Activated T-helper 1 cell treated with anti-CD3 and anti-CD28 coated beads, Interleukin-12 subunit alpha, Interleukin-12 subunit beta, Interleukin-2, Interleukin-4 antibody, amounts not matched to agents 30 ng/mL and 10 ng/mL and 1 ng/mL, durations not matched to agents 14 hours and 24 hours and 36 hours (primary cell): ENCODE measurements at regions not wholly inside any gene's neighbourhood (a gene's known extent, or its start where the extent isn't known, plus 50 kb on each side); places are given as distances from the start of the nearest gene placed in this dataset.
"Not testable (repeated sequence)": the region's sequence is repeated elsewhere in the genome, so short reads cannot be mapped to it uniquely, and the experiment has no call there.

Experiments
- DNase-seq: peaks from one replicate; pipeline ENCODE4 v3.0.0; 2021; ENCODE audit warnings: low spot score
- H3K27ac Mint-ChIP-seq: one replicate; pipeline ENCODE4 v1.8.0; 2021; ENCODE audit warnings: mild to moderate bottlenecking, mixed read lengths
- H3K27me3 Mint-ChIP-seq: one replicate; pipeline ENCODE4 v1.8.0; 2022; ENCODE audit warnings: mild to moderate bottlenecking, moderate library complexity, mixed read lengths; ENCODE audit not compliant: insufficient read depth
- H3K36me3 Mint-ChIP-seq: one replicate; pipeline ENCODE4 v1.8.0; 2021; ENCODE audit warnings: low read depth, mixed read lengths
- H3K4me1 Mint-ChIP-seq: one replicate; pipeline ENCODE4 v1.8.0; 2021; ENCODE audit warnings: low read depth, mixed read lengths
- H3K4me3 Mint-ChIP-seq: one replicate; pipeline ENCODE4 v1.8.0; 2021; ENCODE audit warnings: mild to moderate bottlenecking, moderate library complexity, mixed read lengths
- H3K9me3 Mint-ChIP-seq: one replicate; pipeline ENCODE4 v1.8.0; 2021; ENCODE audit warnings: mixed read lengths
- intact Hi-C: fragments of 100-400 bp; cut with micrococcal nuclease; formaldehyde crosslinking; loops from one replicate; pipeline ENCODE4 v1.15.1; 2024

- Mint-ChIP-seq H3K4me3 (no peak overlapping the region), H3K27ac (no peak overlapping the region), H3K4me1 (no peaks in the 10 kb centered on the region), H3K36me3 (no peaks in the 10 kb centered on the region), H3K27me3 (no peaks in the 10 kb centered on the region), H3K9me3 (no peaks in the 10 kb centered on the region)
- intact Hi-C loops, result no loop called here
- no peak for DNase-seq
These were observed 198.1 kb upstream of the F9 start for GRCh38 chrX:139332441-139332840.

- Mint-ChIP-seq H3K4me3 (no peak overlapping the region), H3K4me1 (no peaks in the 10 kb centered on the region), H3K27ac (no peak overlapping the region), H3K27me3 (no peaks in the 10 kb centered on the region), H3K9me3 (no peaks in the 10 kb centered on the region), H3K36me3 (no peaks in the 10 kb centered on the region)
- DNase-seq, result no peak
- intact Hi-C loops, result no loop called here
These were observed 203.2 kb upstream of the F9 start for GRCh38 chrX:139327355-139327754.

- Mint-ChIP-seq H3K27me3 (no peaks in the 10 kb centered on the region), H3K9me3 (no peaks in the 10 kb centered on the region), H3K27ac (no peak overlapping the region), H3K4me1 (no peaks in the 10 kb centered on the region), H3K4me3 (no peak overlapping the region), H3K36me3 (no peaks in the 10 kb centered on the region)
- intact Hi-C loops, result no loop called here
- no peak for DNase-seq
These were observed 205.8 kb upstream of the F9 start for GRCh38 chrX:139324756-139325155.

GRCh38 chrX:139320661-139321354 is 209.7 kb upstream of the F9 start:
- H3K36me3 Mint-ChIP-seq, DNase-seq, H3K9me3 Mint-ChIP-seq, H3K4me1 Mint-ChIP-seq, H3K27me3 Mint-ChIP-seq, intact Hi-C loops, H3K4me3 Mint-ChIP-seq, H3K27ac Mint-ChIP-seq: not testable (repeated sequence)

- H3K4me1 Mint-ChIP-seq, DNase-seq, H3K27ac Mint-ChIP-seq, H3K27me3 Mint-ChIP-seq, H3K4me3 Mint-ChIP-seq, H3K36me3 Mint-ChIP-seq, intact Hi-C loops: not testable (repeated sequence)
- H3K9me3 Mint-ChIP-seq, result peaks cover 12% of the 10 kb centered on the region
These were observed 223.9 kb upstream of the F9 start for GRCh38 chrX:139306675-139307074.

GRCh38 chrX:139304471-139304870 is 226.1 kb upstream of the F9 start:
- Mint-ChIP-seq H3K4me1 (no peaks in the 10 kb centered on the region), H3K27me3 (no peaks in the 10 kb centered on the region), H3K4me3 (no peak overlapping the region), H3K27ac (no peak overlapping the region), H3K36me3 (no peaks in the 10 kb centered on the region), H3K9me3 (peaks cover 12% of the 10 kb centered on the region)
- DNase-seq, result no peak
- intact Hi-C loops, result no loop called here

GRCh38 chrX:139299309-139299708 is 231.2 kb upstream of the F9 start:
- H3K27ac Mint-ChIP-seq, result no peak overlapping the region
- H3K4me1 Mint-ChIP-seq, result no peaks in the 10 kb centered on the region
- no peak overlapping the region for H3K4me3 Mint-ChIP-seq
- H3K36me3 Mint-ChIP-seq, result no peaks in the 10 kb centered on the region
- intact Hi-C loops, result no loop called here
- DNase-seq, result no peak
- no peaks in the 10 kb centered on the region for H3K9me3 Mint-ChIP-seq
- H3K27me3 Mint-ChIP-seq, result no peaks in the 10 kb centered on the region

GRCh38 chrX:139298437-139298836 is 232.1 kb upstream of the F9 start:
- no peak overlapping the region for H3K4me3 Mint-ChIP-seq
- H3K27me3 Mint-ChIP-seq, result no peaks in the 10 kb centered on the region
- DNase-seq, result no peak

GRCh38 chrX:139297638-139298037 is 232.9 kb upstream of the F9 start:
- no peaks in the 10 kb centered on the region for H3K9me3 Mint-ChIP-seq
- H3K4me1 Mint-ChIP-seq, result no peaks in the 10 kb centered on the region
- intact Hi-C loops, result no loop called here
- H3K27me3 Mint-ChIP-seq, result no peaks in the 10 kb centered on the region
- no peaks in the 10 kb centered on the region for H3K36me3 Mint-ChIP-seq
- no peak for DNase-seq
- H3K4me3 Mint-ChIP-seq, result no peak overlapping the region
- H3K27ac Mint-ChIP-seq, result no peak overlapping the region

More at GRCh38 chrX:139298437-139298836, 232.1 kb upstream of the F9 start:
- Mint-ChIP-seq H3K27ac (no peak overlapping the region), H3K4me1 (no peaks in the 10 kb centered on the region), H3K36me3 (no peaks in the 10 kb centered on the region), H3K9me3 (no peaks in the 10 kb centered on the region)
- intact Hi-C loops, result no loop called here

GRCh38 chrX:139293991-139294390 is 236.5 kb upstream of the F9 start:
- no peaks in the 10 kb centered on the region for H3K27me3 Mint-ChIP-seq
- no peak overlapping the region for H3K4me3 Mint-ChIP-seq
- H3K4me1 Mint-ChIP-seq, result no peaks in the 10 kb centered on the region
- DNase-seq, result no peak
- no peaks in the 10 kb centered on the region for H3K9me3 Mint-ChIP-seq
- H3K27ac Mint-ChIP-seq, result no peak overlapping the region
- H3K36me3 Mint-ChIP-seq, result no peaks in the 10 kb centered on the region
- intact Hi-C loops, result no loop called here

- Mint-ChIP-seq H3K4me1 (no peaks in the 10 kb centered on the region), H3K9me3 (no peaks in the 10 kb centered on the region), H3K4me3 (no peak overlapping the region), H3K27me3 (no peaks in the 10 kb centered on the region), H3K36me3 (no peaks in the 10 kb centered on the region), H3K27ac (no peak overlapping the region)
- intact Hi-C loops, result no loop called here
- no peak for DNase-seq
These were observed 240.2 kb upstream of the F9 start for GRCh38 chrX:139290310-139290709.

- intact Hi-C loops, result no loop called here
- Mint-ChIP-seq H3K36me3 (no peaks in the 10 kb centered on the region), H3K27ac (no peak overlapping the region), H3K9me3 (peaks cover 8% of the 10 kb centered on the region), H3K4me3 (no peak overlapping the region), H3K27me3 (no peaks in the 10 kb centered on the region), H3K4me1 (no peaks in the 10 kb centered on the region)
- no peak for DNase-seq
These were observed 243.2 kb upstream of the F9 start for GRCh38 chrX:139287155-139287924.

GRCh38 chrX:139286342-139286741 is 244.2 kb upstream of the F9 start:
- Mint-ChIP-seq H3K27ac (no peak overlapping the region), H3K9me3 (peaks cover 8% of the 10 kb centered on the region)

More at GRCh38 chrX:139286342-139286741, 244.2 kb upstream of the F9 start:
- Mint-ChIP-seq H3K36me3 (no peaks in the 10 kb centered on the region), H3K4me3 (no peak overlapping the region), H3K4me1 (no peaks in the 10 kb centered on the region), H3K27me3 (no peaks in the 10 kb centered on the region)
- DNase-seq, result no peak
- intact Hi-C loops, result no loop called here
